Breast epithelium (tissue), 4 donors: ENCODE measurements at regions not wholly inside any gene's neighbourhood (a gene's known extent, or its start where the extent isn't known, plus 50 kb on each side); places are given as distances from the start of the nearest gene placed in this dataset.

Source experiments
- DNase-seq, 2 donors: peaks; one replicate each; pipeline ENCODE4 v3.0.0-alpha.2; 2019; ENCODE audit warnings: low spot score in 2 of 2
- H3K27ac ChIP-seq, 2 donors: fragments of 200-600 bp; sonication (generic) in 1 of 2; one replicate each; pipeline ENCODE4 v1.5.1; 2016 to 2019; ENCODE audit warnings: mild to moderate bottlenecking in 1 of 2
- H3K27me3 ChIP-seq, 2 donors: fragments of 200-600 bp; sonication (generic) in 1 of 2; one replicate each; pipeline versions ENCODE4 v1.5.1 to v1.6.0; 2017 to 2019; ENCODE audit warnings: control low read depth in 1 of 2, mild to moderate bottlenecking in 1 of 2
- H3K36me3 ChIP-seq: fragments of 200-600 bp; one replicate; pipeline ENCODE4 v1.5.1; 2019
- H3K4me1 ChIP-seq, 2 donors: fragments of 200-600 bp; sonication (generic); one replicate each; pipeline ENCODE4 v1.5.1; 2016 to 2019; ENCODE audit warnings: control low read depth in 1 of 2
- H3K4me3 ChIP-seq, 3 donors: fragments of 200-600 bp; sonication (generic); 1 replicate in 2 of 3; 2 replicates in 1 of 3; pipeline ENCODE4 v1.5.1; 2016 to 2019; ENCODE audit warnings: mild to moderate bottlenecking in 3 of 3, moderate library complexity in 2 of 3
- H3K9me3 ChIP-seq, 2 donors: fragments of 200-600 bp; sonication (generic) in 1 of 2; one replicate each; pipeline ENCODE4 v1.5.1; 2016 to 2019; ENCODE audit warnings: control low read depth in 1 of 2
- CTCF ChIP-seq, 3 donors: fragments of 450-650 bp; IDR thresholded peaks; one replicate each; pipeline ENCODE4 v1.5.1; 2016 to 2017; ENCODE audit warnings: antibody characterized with exemption in 3 of 3, mild to moderate bottlenecking in 3 of 3, moderate library complexity in 3 of 3
- POLR2A ChIP-seq: fragments of 450-650 bp; IDR thresholded peaks from one replicate; pipeline ENCODE4 v1.6.1; 2016; ENCODE audit warnings: antibody characterized with exemption, mild to moderate bottlenecking, moderate library complexity
- POLR2AphosphoS5 ChIP-seq, 3 donors: sonication (generic); formaldehyde crosslinking; IDR thresholded peaks; one replicate each; pipeline ENCODE4 v1.6.1; 2017; ENCODE audit warnings: antibody characterized with exemption in 3 of 3
- intact Hi-C: fragments of 100-400 bp; cut with DNase I; formaldehyde crosslinking; loops from one replicate; pipeline ENCODE4 v1.15.1; 2023; ENCODE audit warnings: low total_unique reads

GRCh38 chr16:50932348-50932935, 190.6 kb downstream of the CYLD start:
- H3K27ac ChIP-seq = no peak overlapping the region
- intact Hi-C loops = no loop called here
- peaks cover 0 to 14% of the 10 kb centered on the region in 2 donors for H3K27me3 ChIP-seq
- H3K36me3 ChIP-seq = no peaks in the 10 kb centered on the region
- no peak overlapping the region for H3K4me3 ChIP-seq
- no peaks in the 10 kb centered on the region for H3K4me1 ChIP-seq
- peaks cover 0 to 3% of the 10 kb centered on the region in 2 donors for H3K9me3 ChIP-seq
- TF ChIP-seq CTCF (IDR thresholded peaks at IDR 0.05) (no peak), POLR2AphosphoS5 (IDR thresholded peaks at IDR 0.05) (no peak), POLR2A (no peak)
- no peak for DNase-seq

- H3K9me3 ChIP-seq = no peaks in the 10 kb centered on the region
- DNase-seq = no peak
- no peak overlapping the region for H3K4me3 ChIP-seq
- H3K36me3 ChIP-seq = no peaks in the 10 kb centered on the region
- no peak for TF ChIP-seq POLR2A
- TF ChIP-seq POLR2AphosphoS5 (IDR thresholded peaks at IDR 0.05) = no peak
- TF ChIP-seq CTCF (IDR thresholded peaks at IDR 0.05) = no peak
- no peaks in the 10 kb centered on the region for H3K4me1 ChIP-seq
- peaks cover 0 to 14% of the 10 kb centered on the region in 2 donors for H3K27me3 ChIP-seq
- H3K27ac ChIP-seq = no peak overlapping the region
- intact Hi-C loops = loop anchor here (10.0 kb wide), 1 partner anchor 1713 kb away; no protein-coding TSS in a partner anchor
Measured at GRCh38 chr16:50928065-50928464, 186.2 kb downstream of the CYLD start.

GRCh38 chr16:50925758-50926357, 184.0 kb downstream of the CYLD start:
- no peaks in the 10 kb centered on the region for H3K4me1 ChIP-seq
- no peaks in the 10 kb centered on the region for H3K9me3 ChIP-seq
- DNase-seq = no peak
- no peak overlapping the region for H3K4me3 ChIP-seq
- no peaks in the 10 kb centered on the region for H3K36me3 ChIP-seq
- no peak overlapping the region for H3K27ac ChIP-seq
- H3K27me3 ChIP-seq = peaks cover 0 to 7% of the 10 kb centered on the region in 2 donors
- TF ChIP-seq CTCF (IDR thresholded peaks at IDR 0.05) (no peak), POLR2AphosphoS5 (IDR thresholded peaks at IDR 0.05) (no peak), POLR2A (no peak)
- intact Hi-C loops = loop anchor here (10.0 kb wide), 1 partner anchor 1711 kb away; no protein-coding TSS in a partner anchor

- no peak for DNase-seq
Measured at GRCh38 chr16:50924759-50925545, 183.1 kb downstream of the CYLD start.

More at GRCh38 chr16:50924759-50925545, 183.1 kb downstream of the CYLD start:
- intact Hi-C loops = loop anchor here (10.0 kb wide), 1 partner anchor 1710 kb away; no protein-coding TSS in a partner anchor
- Histone ChIP-seq H3K27me3 (peaks cover 0 to 7% of the 10 kb centered on the region in 2 donors), H3K4me1 (no peaks in the 10 kb centered on the region), H3K27ac (no peak overlapping the region), H3K4me3 (no peak overlapping the region), H3K36me3 (no peaks in the 10 kb centered on the region), H3K9me3 (no peaks in the 10 kb centered on the region)
- TF ChIP-seq POLR2AphosphoS5 (IDR thresholded peaks at IDR 0.05) (no peak), POLR2A (no peak), CTCF (IDR thresholded peaks at IDR 0.05) (no peak)
